ENCODE measurements at regions not wholly inside any gene's neighbourhood (a gene's known extent, or its start where the extent isn't known, plus 50 kb on each side); places are given as distances from the start of the nearest gene placed in this dataset.

GRCh38 chr2:185185044-185185443, 553.6 kb upstream of the FSIP2 start:
- no peaks in the 10 kb centered on the region for H3K4me1 ChIP-seq (ENCODE audit: control insufficient read depth in 1 of 2, insufficient read depth in 2 of 2, low read length in 2 of 2)
- Mint-ChIP-seq H3K27me3 (ENCODE audit: low read depth in 3 of 3) (no peaks in the 10 kb centered on the region), H3K36me3 (no peaks in the 10 kb centered on the region), H3K9me3 (peaks cover 0 to 13% (median 5%) of the 10 kb centered on the region in 7 donors), H3K27ac (no peak overlapping the region), H3K4me1 (no peaks in the 10 kb centered on the region), H3K4me3 (no peak overlapping the region)
- no peak overlapping the region for H2AFZ ChIP-seq (ENCODE audit: insufficient read depth, low read depth, low read length, poor library complexity, severe bottlenecking)
- H3K9me3 ChIP-seq (replicated peaks in 1 of 2; ENCODE audit: control insufficient read depth in 1 of 2, insufficient read depth in 1 of 2, low read length in 2 of 2) = peaks cover 0 to 14% of the 10 kb centered on the region in 2 donors
- intact Hi-C loops (cut with micrococcal nuclease) = no loop called here
- no peak overlapping the region for H3K9ac ChIP-seq (ENCODE audit: insufficient read depth, low read length, poor library complexity, severe bottlenecking)
- H3K79me2 ChIP-seq (ENCODE audit: insufficient read depth, low read length) = no peaks in the 10 kb centered on the region
- H3K4me3 ChIP-seq (replicated peaks in 1 of 3; ENCODE audit: low read depth in 2 of 3, low read length in 3 of 3) = no peak overlapping the region
- H3K4me2 ChIP-seq (replicated peaks; ENCODE audit: extremely low read depth, low read length, poor library complexity, severe bottlenecking) = no peak overlapping the region
- no peaks in the 10 kb centered on the region for H3K27me3 ChIP-seq (ENCODE audit: control insufficient read depth in 2 of 2, insufficient read depth in 2 of 2, low read length in 2 of 2)
- no peak for DNase-seq
- no peak overlapping the region for H3K27ac ChIP-seq (ENCODE audit: low read depth in 1 of 2, low read length in 2 of 2)
- no peak for TF ChIP-seq CTCF (IDR thresholded peaks at IDR 0.05)
- H3K36me3 ChIP-seq (replicated peaks in 1 of 2; ENCODE audit: control insufficient read depth in 1 of 2, insufficient read depth in 2 of 2, low read length in 2 of 2) = no peaks in the 10 kb centered on the region
- no peaks in the 10 kb centered on the region for H4K20me1 ChIP-seq (ENCODE audit: insufficient read depth, low read length)
- 84% methylated on average over 4 of the region's 4 CpGs for WGBS (ENCODE audit: insufficient coverage)

DNA sequence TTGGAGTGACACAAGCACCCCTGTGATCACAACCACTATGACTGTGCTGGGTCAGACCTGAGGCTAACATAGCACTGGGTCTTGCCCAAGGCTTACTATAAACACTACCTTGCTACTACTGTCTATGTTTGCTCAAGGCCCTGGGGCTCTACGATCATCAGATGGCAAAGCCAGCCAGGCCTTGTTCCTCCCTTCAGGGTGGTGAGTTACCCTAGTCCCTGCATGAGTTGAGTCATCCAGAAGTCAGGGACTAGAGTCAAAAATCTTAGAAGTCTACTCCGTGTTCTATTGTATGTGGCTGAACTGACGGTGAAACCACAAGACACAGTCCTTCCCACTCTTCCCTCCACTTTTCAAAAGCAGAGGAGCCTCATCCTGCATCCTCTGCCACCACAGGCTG, 551.2 kb upstream of the FSIP2 start:
- Histone ChIP-seq H2AFZ (ENCODE audit: insufficient read depth, low read depth, low read length, poor library complexity, severe bottlenecking) (no peak overlapping the region), H3K4me1 (ENCODE audit: control insufficient read depth in 1 of 2, insufficient read depth in 2 of 2, low read length in 2 of 2) (no peaks in the 10 kb centered on the region), H3K27me3 (ENCODE audit: control insufficient read depth in 2 of 2, insufficient read depth in 2 of 2, low read length in 2 of 2) (no peaks in the 10 kb centered on the region), H3K9me3 (replicated peaks in 1 of 2; ENCODE audit: control insufficient read depth in 1 of 2, insufficient read depth in 1 of 2, low read length in 2 of 2) (peaks cover 0 to 14% of the 10 kb centered on the region in 2 donors), H3K4me2 (replicated peaks; ENCODE audit: extremely low read depth, low read length, poor library complexity, severe bottlenecking) (no peak overlapping the region), H3K79me2 (ENCODE audit: insufficient read depth, low read length) (no peaks in the 10 kb centered on the region), H3K4me3 (replicated peaks in 1 of 3; ENCODE audit: low read depth in 2 of 3, low read length in 3 of 3) (no peak overlapping the region), H3K27ac (ENCODE audit: low read depth in 1 of 2, low read length in 2 of 2) (no peak overlapping the region), H3K9ac (ENCODE audit: insufficient read depth, low read length, poor library complexity, severe bottlenecking) (no peak overlapping the region), H4K20me1 (ENCODE audit: insufficient read depth, low read length) (no peaks in the 10 kb centered on the region), H3K36me3 (replicated peaks in 1 of 2; ENCODE audit: control insufficient read depth in 1 of 2, insufficient read depth in 2 of 2, low read length in 2 of 2) (no peaks in the 10 kb centered on the region)
- H3K4me1 Mint-ChIP-seq = no peaks in the 10 kb centered on the region
- WGBS (ENCODE audit: insufficient coverage) = 100% methylated on average over 1 of the region's 3 CpGs
- peaks cover 6 to 15% (median 9%) of the 10 kb centered on the region in 7 donors for H3K9me3 Mint-ChIP-seq
- no peaks in the 10 kb centered on the region for H3K27me3 Mint-ChIP-seq (ENCODE audit: low read depth in 3 of 3)
- intact Hi-C loops (cut with micrococcal nuclease) = no loop called here
- H3K36me3 Mint-ChIP-seq = no peaks in the 10 kb centered on the region
- H3K4me3 Mint-ChIP-seq = no peak overlapping the region
- no peak for DNase-seq
- TF ChIP-seq CTCF (IDR thresholded peaks at IDR 0.05) = no peak
- H3K27ac Mint-ChIP-seq = no peak overlapping the region
